AG04450 (cell line): ENCODE measurements at regions not wholly inside any gene's neighbourhood (a gene's known extent, or its start where the extent isn't known, plus 50 kb on each side); places are given as distances from the start of the nearest gene placed in this dataset.

ENCODE experiments used
- CTCF ChIA-PET: fragments of 300-600, 350-600 bp; formaldehyde crosslinking; extraction: SDS; loops from one replicate; lab custom pipeline; 2022; ENCODE audit warnings: antibody characterized with exemption, inconsistent platforms; lab: Charles Lee
- POLR2A ChIA-PET: fragments of 350-600 bp; formaldehyde crosslinking; extraction: SDS; loops from one replicate; lab custom pipeline; 2021; ENCODE audit warnings: antibody characterized with exemption, inconsistent platforms; lab: Yijun Ruan, JAX
- DNase-seq: peaks from one replicate; pipeline ENCODE4 v3.0.0-alpha.2; 2011; ENCODE audit warnings: low read depth, low spot score
- H3K27ac ChIP-seq: one replicate; pipeline ENCODE4 v1.5.1; 2012; ENCODE audit warnings: low read depth, low read length, control low read depth
- H3K27me3 ChIP-seq: one replicate; pipeline ENCODE4 v1.6.0; 2012; ENCODE audit warnings: low read length; ENCODE audit not compliant: control insufficient read depth, insufficient read depth
- H3K4me3 ChIP-seq: 2 replicates; pipeline ENCODE4 v1.5.1; 2011; ENCODE audit warnings: mild to moderate bottlenecking, low read depth, low read length, control low read depth
- H3K9me3 ChIP-seq: 2 replicates; pipeline ENCODE4 v1.5.1; 2012; ENCODE audit warnings: low read length; ENCODE audit not compliant: control insufficient read depth, insufficient read depth
- TF ChIP-seq, protein P1 (sequence below): IDR thresholded peaks from 2 replicates; pipeline ENCODE4 v1.5.1; 2011; ENCODE audit warnings: low read depth, low read length, control low read depth, inconsistent platforms

DNA sequence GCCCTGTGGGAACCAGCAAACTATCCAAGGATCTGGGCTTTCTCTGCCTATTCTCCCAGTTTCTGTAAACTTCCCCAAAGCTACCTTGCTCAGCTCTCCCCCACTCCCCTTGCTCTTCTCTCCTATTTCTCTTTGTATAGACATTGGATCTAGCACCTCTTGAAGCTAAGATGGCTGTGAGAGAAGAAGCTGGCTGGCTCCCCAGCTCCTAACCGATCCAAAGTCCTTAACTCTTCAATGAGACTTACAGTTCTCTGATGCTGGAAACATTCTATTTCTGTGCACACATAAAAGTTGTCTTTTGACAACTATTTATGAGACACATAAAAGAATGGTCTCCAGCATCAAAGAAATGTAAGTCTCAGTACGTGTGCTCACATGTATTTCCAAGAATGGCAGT is 70.6 kb upstream of the C3orf80 start:
- TF ChIP-seq, protein P1, sequence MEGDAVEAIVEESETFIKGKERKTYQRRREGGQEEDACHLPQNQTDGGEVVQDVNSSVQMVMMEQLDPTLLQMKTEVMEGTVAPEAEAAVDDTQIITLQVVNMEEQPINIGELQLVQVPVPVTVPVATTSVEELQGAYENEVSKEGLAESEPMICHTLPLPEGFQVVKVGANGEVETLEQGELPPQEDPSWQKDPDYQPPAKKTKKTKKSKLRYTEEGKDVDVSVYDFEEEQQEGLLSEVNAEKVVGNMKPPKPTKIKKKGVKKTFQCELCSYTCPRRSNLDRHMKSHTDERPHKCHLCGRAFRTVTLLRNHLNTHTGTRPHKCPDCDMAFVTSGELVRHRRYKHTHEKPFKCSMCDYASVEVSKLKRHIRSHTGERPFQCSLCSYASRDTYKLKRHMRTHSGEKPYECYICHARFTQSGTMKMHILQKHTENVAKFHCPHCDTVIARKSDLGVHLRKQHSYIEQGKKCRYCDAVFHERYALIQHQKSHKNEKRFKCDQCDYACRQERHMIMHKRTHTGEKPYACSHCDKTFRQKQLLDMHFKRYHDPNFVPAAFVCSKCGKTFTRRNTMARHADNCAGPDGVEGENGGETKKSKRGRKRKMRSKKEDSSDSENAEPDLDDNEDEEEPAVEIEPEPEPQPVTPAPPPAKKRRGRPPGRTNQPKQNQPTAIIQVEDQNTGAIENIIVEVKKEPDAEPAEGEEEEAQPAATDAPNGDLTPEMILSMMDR = no peak
- H3K27me3 ChIP-seq = no peaks in the 10 kb centered on the region
- no peak overlapping the region for H3K27ac ChIP-seq
- H3K4me3 ChIP-seq = no peak overlapping the region
- DNase-seq = no peak
- H3K9me3 ChIP-seq = no peaks in the 10 kb centered on the region
- ChIA-PET CTCF (interaction anchor here (1.3 kb wide), 1 partner anchor 8 kb away, joined by 6 read pairs; no protein-coding TSS in a partner anchor), POLR2A (no interaction called here)

DNA sequence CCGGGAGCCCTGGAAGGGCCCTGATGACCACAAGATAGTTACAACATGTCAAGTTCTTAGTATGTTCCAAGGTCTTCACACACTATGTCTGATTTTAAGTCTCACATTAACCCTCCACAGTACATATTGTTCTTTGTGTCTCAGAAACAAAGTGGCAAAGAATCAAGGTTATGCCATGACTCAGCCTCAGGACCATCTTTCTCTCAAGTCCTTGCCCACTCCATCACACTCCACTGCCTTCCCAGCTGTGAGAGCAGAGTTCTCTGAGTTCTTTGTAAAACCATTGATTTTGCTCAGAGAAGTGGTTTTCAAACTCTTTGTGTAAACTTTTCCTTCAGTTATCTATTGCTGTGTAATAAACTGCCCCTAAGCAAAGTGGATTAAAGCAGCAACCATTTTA is 67.9 kb upstream of the C3orf80 start:
- TF ChIP-seq, protein P1 = no peak
- H3K27ac ChIP-seq = no peak overlapping the region
- H3K4me3 ChIP-seq = no peak overlapping the region
- no peaks in the 10 kb centered on the region for H3K9me3 ChIP-seq
- H3K27me3 ChIP-seq = no peaks in the 10 kb centered on the region
- CTCF ChIA-PET = no interaction called here
- DNase-seq = no peak
- POLR2A ChIA-PET = no interaction called here

DNA sequence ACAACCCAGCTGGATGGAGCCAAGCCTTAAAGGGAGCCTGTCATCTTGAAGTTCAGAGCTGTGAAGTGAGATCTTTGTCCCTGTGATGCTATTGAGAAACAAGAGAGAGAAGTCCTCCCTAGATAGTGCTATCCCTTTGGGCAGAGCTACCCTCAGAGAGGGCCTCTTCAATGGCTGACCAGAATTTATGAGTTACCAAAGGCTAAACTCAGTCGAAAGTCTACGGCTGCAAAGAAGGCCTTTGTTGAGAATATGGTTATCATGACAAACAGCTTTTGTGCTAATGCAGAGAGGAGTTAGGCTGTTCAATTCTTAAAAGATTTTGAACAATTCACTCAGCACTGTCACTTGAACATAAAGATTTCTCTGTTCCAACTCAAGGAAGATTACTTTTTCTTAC is 65.9 kb upstream of the C3orf80 start:
- no peaks in the 10 kb centered on the region for H3K9me3 ChIP-seq
- TF ChIP-seq, protein P1 = no peak
- H3K27ac ChIP-seq = no peak overlapping the region
- no peak for DNase-seq
- ChIA-PET POLR2A (no interaction called here), CTCF (interaction anchor here (0.7 kb wide), 1 partner anchor 254 kb away, joined by 3 read pairs; no protein-coding TSS in a partner anchor)
- H3K4me3 ChIP-seq = no peak overlapping the region
- H3K27me3 ChIP-seq = no peaks in the 10 kb centered on the region

DNA sequence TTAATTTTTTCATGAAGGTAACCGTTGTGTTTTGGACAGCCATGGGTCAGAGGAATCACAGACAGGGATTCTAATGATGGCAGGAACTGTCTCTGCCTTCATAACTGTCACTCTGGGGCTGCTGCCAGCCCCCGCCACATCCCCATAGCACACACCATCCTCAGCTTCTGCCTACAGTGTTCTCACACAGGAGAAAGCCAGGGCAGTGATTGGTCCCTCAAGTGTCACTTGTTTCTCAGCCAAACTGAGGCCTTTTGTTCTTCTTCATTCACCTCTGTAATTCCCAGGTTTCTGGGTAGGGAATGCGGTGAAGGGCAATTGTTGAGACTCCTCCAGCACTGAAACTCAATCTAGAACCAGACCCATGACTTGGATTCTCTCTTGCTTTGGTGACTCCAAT is 65.4 kb upstream of the C3orf80 start:
- ChIA-PET CTCF (interaction anchor here (0.7 kb wide), 1 partner anchor 254 kb away, joined by 3 read pairs; no protein-coding TSS in a partner anchor), POLR2A (no interaction called here)
- TF ChIP-seq, protein P1 = no peak
- no peak for DNase-seq
- Histone ChIP-seq H3K9me3 (no peaks in the 10 kb centered on the region), H3K4me3 (no peak overlapping the region), H3K27ac (no peak overlapping the region), H3K27me3 (no peaks in the 10 kb centered on the region)

DNA sequence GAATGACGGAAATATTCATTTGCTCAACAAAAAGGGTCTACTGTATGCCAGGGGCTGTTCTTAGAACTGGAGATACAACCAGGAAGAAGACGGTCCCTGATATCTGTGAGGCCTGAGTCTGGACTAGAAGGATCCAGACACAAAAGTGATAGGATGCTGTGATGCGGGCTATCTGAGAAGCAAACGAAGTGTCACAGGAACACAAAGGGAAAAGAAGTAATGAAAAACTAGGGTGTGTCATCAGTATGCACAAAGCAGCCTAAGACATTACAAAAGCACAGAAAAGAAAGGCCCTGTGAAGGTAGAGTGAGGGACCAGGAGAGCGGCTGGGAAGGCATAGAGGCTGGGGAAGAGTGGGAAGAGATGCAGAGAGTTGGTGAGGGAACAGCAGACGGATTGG is 63.3 kb upstream of the C3orf80 start:
- DNase-seq = no peak
- ChIA-PET POLR2A (no interaction called here), CTCF (interaction anchor here (1.4 to 4.2 kb wide), 10 partner anchors 8 to 324 kb away, joined by 3 to 156 read pairs (median 12); no protein-coding TSS in a partner anchor)
- H3K4me3 ChIP-seq = no peak overlapping the region
- TF ChIP-seq, protein P1 = no peak
- no peaks in the 10 kb centered on the region for H3K27me3 ChIP-seq
- H3K27ac ChIP-seq = no peak overlapping the region
- no peaks in the 10 kb centered on the region for H3K9me3 ChIP-seq
